ENCODE measurements at regions not wholly inside any gene's neighbourhood (a gene's known extent, or its start where the extent isn't known, plus 50 kb on each side); places are given as distances from the start of the nearest gene placed in this dataset.

DNA sequence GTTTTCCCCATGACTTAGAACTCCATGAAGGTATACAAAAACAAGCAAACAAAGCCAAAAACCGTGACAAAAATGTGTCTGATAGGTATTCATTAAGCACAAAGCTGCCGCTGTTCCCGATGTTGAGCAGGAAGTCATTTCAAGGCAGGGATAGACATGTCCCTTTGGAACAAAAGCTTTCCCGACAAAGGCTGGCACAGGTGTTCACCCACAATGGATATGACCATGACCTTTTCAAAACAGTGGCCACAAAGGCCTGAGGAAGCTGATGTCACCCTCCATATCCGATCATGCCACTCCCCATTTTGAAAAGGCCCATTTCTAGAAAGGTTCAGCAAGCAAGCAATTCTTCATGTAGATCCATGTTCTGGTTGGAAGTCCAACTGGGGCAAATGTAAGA lies 279.1 kb downstream of the BTG1 start:
- TF ChIP-seq CTCF (IDR thresholded peaks at IDR 0.05) = no peak
- TF ChIP-seq EP300 (IDR thresholded peaks at IDR 0.05; ENCODE audit: low read depth) = no peak
- TF ChIP-seq POLR2A (IDR thresholded peaks at IDR 0.05) = no peak
- TF ChIP-seq POLR2AphosphoS5 (IDR thresholded peaks at IDR 0.05) = no peak
- Histone ChIP-seq H3K9me3 (no peaks in the 10 kb centered on the region), H3K27me3 (no peaks in the 10 kb centered on the region), H3K4me1 (peaks cover 0 to 10% (median 4%) of the 10 kb centered on the region in 4 donors), H3K4me3 (no peak overlapping the region), H3K27ac (no peak overlapping the region), H3K36me3 (no peaks in the 10 kb centered on the region)
- 88 to 90% methylated on average over 2 to 5 of the region's 5 CpGs for WGBS, 2 donors (ENCODE audit: low coverage in 1 of 2)
- in situ Hi-C loops (cut with MboI; ENCODE audit: low pct_ligation_motif_present in 1 of 4, low pct_unique_long_range_greater_than_20kb in 1 of 4, low sequenced_read_pairs in 3 of 4) = no loop called here
- intact Hi-C loops (cut with DNase I; ENCODE audit: low total_unique reads) = no loop called here
- no peak for DNase-seq

GRCh38 chr12:91863702-91864101 lies 281.9 kb downstream of the BTG1 start:
- Histone ChIP-seq H3K4me3 (no peak overlapping the region), H3K27me3 (no peaks in the 10 kb centered on the region), H3K36me3 (no peaks in the 10 kb centered on the region), H3K27ac (no peak overlapping the region), H3K4me1 (no peaks in the 10 kb centered on the region), H3K9me3 (no peaks in the 10 kb centered on the region)
- no peak for TF ChIP-seq EP300 (IDR thresholded peaks at IDR 0.05; ENCODE audit: low read depth)
- TF ChIP-seq CTCF (IDR thresholded peaks at IDR 0.05) = no peak
- TF ChIP-seq POLR2AphosphoS5 (IDR thresholded peaks at IDR 0.05) = no peak
- no peak for TF ChIP-seq POLR2A (IDR thresholded peaks at IDR 0.05)
- DNase-seq = no peak
- 80 to 87% methylated on average over 2 to 3 of the region's 3 CpGs for WGBS, 2 donors (ENCODE audit: low coverage in 1 of 2)
- in situ Hi-C loops (cut with MboI; ENCODE audit: low pct_ligation_motif_present in 1 of 4, low pct_unique_long_range_greater_than_20kb in 1 of 4, low sequenced_read_pairs in 3 of 4) (no loop called here), intact Hi-C loops (cut with DNase I; ENCODE audit: low total_unique reads) (no loop called here)

DNA sequence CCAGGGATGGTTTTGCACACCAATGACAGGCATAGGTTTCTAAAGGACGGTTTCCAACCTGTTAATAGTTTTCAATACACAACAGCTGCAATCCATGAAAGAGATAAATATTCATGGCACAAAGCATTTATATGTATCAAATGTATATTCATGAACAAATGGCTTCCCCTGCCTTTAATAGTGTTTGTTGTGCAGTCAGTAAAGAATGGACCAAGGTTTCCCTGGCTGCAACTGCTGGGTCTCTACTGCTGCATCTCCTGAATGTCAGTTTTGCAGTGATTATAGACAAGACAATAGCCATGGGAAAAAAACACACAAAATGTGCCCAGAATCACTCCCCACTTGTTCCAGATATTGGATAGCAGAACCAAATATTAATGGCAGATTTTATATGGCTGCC lies 284.1 kb downstream of the BTG1 start:
- no peak overlapping the region for H3K27ac ChIP-seq

DNA sequence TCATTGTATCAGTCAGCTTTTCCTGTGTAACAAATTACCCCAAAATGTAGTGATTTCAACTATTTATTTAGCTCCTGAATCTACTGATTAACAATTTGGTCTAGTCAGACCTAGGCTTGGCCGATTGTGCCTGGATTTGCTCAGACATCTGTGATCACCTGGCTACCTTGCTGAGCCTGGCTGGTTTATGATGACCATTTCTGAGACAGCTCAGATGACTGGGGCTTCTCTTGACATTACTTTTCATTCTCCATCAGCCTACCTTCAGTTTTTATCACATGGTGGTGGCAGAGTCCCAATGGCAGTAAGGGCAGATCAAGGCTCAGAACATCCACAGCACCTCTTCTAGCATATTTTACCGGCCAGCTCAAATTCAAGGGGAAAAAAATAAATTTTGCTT lies 286.3 kb downstream of the BTG1 start:
- no peaks in the 10 kb centered on the region for H3K36me3 ChIP-seq
- TF ChIP-seq EP300 (IDR thresholded peaks at IDR 0.05; ENCODE audit: low read depth) (no peak), POLR2A (IDR thresholded peaks at IDR 0.05) (no peak), CTCF (IDR thresholded peaks at IDR 0.05) (no peak), POLR2AphosphoS5 (IDR thresholded peaks at IDR 0.05) (no peak)
- H3K27me3 ChIP-seq = no peaks in the 10 kb centered on the region
- peaks cover 0 to 7% (median 5%) of the 10 kb centered on the region in 4 donors for H3K4me1 ChIP-seq
- no peak overlapping the region for H3K4me3 ChIP-seq
- H3K27ac ChIP-seq = no peak overlapping the region
- intact Hi-C loops (cut with DNase I; ENCODE audit: low total_unique reads) (no loop called here), in situ Hi-C loops (cut with MboI; ENCODE audit: low pct_ligation_motif_present in 1 of 4, low pct_unique_long_range_greater_than_20kb in 1 of 4, low sequenced_read_pairs in 3 of 4) (no loop called here)
- 90% methylated on average over 2 of the region's 2 CpGs; no CpG with 5 or more reads in 1 of the 2 donors for WGBS, 2 donors (ENCODE audit: low coverage in 1 of 2)
- H3K9me3 ChIP-seq = no peaks in the 10 kb centered on the region
- no peak for DNase-seq

More for the DNA sequence above, 284.1 kb downstream of the BTG1 start:
- intact Hi-C loops (cut with DNase I; ENCODE audit: low total_unique reads) (no loop called here), in situ Hi-C loops (cut with MboI; ENCODE audit: low pct_ligation_motif_present in 1 of 4, low pct_unique_long_range_greater_than_20kb in 1 of 4, low sequenced_read_pairs in 3 of 4) (no loop called here)
- Histone ChIP-seq H3K4me3 (no peak overlapping the region), H3K9me3 (no peaks in the 10 kb centered on the region), H3K4me1 (no peaks in the 10 kb centered on the region), H3K36me3 (no peaks in the 10 kb centered on the region), H3K27me3 (no peaks in the 10 kb centered on the region)
- DNase-seq = no peak
- TF ChIP-seq EP300 (IDR thresholded peaks at IDR 0.05; ENCODE audit: low read depth) (no peak), CTCF (IDR thresholded peaks at IDR 0.05) (no peak), POLR2A (IDR thresholded peaks at IDR 0.05) (no peak), POLR2AphosphoS5 (IDR thresholded peaks at IDR 0.05) (no peak)
- 82 to 94% methylated on average over 1 of the region's 1 CpG for WGBS, 2 donors (ENCODE audit: low coverage in 1 of 2)
